Cardiac muscle cell (in vitro differentiated cells and primary cell): ENCODE measurements at regions not wholly inside any gene's neighbourhood (a gene's known extent, or its start where the extent isn't known, plus 50 kb on each side); places are given as distances from the start of the nearest gene placed in this dataset.

ENCODE experiments used
- DNase-seq, 2 donors: peaks; one replicate each; pipeline versions ENCODE4 v3.0.0 to v3.0.0-alpha.2; 2010 to 2017; ENCODE audit warnings: low read depth in 1 of 2, low spot score in 1 of 2
- H3K27ac ChIP-seq: fragments of 200-600 bp; sonication (generic); 2 replicates; pipeline ENCODE4 v1.5.1; 2016
- H3K27me3 ChIP-seq: fragments of 200-600 bp; sonication (generic); 2 replicates; pipeline ENCODE4 v1.6.0; 2016; ENCODE audit warnings: control low read depth
- H3K36me3 ChIP-seq: fragments of 200-600 bp; sonication (generic); 2 replicates; pipeline ENCODE4 v1.5.1; 2016; ENCODE audit warnings: control low read depth
- H3K4me1 ChIP-seq: fragments of 200-600 bp; sonication (generic); 2 replicates; pipeline ENCODE4 v1.8.1; 2017; ENCODE audit warnings: low read depth, mild to moderate bottlenecking, mixed run types
- H3K4me3 ChIP-seq: fragments of 200-600 bp; sonication (generic); 2 replicates; pipeline ENCODE4 v1.5.1; 2016; ENCODE audit warnings: mild to moderate bottlenecking
- H3K9me3 ChIP-seq: fragments of 200-600 bp; sonication (generic); 2 replicates; pipeline ENCODE4 v1.5.1; 2017; ENCODE audit warnings: low read depth, mild to moderate bottlenecking, control low read depth
- TF ChIP-seq, protein P1 (sequence below): IDR thresholded peaks from 2 replicates; pipeline ENCODE4 v1.5.1; 2012; ENCODE audit warnings: low read depth, mild to moderate bottlenecking, low read length

DNA sequence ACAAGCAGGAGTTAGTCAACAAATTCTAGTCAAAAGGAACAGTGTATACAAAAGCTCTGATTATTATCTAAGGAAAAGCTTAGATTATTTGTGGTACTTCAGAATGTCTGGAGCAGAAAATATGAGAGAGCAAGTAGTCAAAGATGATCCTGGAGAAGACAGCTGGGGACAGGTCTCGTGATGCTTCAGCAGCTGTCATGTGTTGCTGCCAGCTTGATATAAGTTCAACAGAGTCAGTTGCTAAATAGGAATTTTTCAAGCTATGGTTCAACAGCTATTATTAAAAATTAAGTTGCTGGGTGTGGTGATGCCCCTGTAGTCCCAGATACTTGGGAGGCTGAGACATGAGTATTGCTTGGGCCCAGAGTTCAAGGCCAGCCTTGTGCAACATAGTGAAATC is 240.0 kb upstream of the RHOBTB1 start:
- Histone ChIP-seq H3K36me3 (no peaks in the 10 kb centered on the region), H3K27me3 (no peaks in the 10 kb centered on the region), H3K9me3 (no peaks in the 10 kb centered on the region), H3K4me1 (no peaks in the 10 kb centered on the region), H3K27ac (no peak overlapping the region), H3K4me3 (no peak overlapping the region)
- no peak for DNase-seq
- TF ChIP-seq, protein P1, sequence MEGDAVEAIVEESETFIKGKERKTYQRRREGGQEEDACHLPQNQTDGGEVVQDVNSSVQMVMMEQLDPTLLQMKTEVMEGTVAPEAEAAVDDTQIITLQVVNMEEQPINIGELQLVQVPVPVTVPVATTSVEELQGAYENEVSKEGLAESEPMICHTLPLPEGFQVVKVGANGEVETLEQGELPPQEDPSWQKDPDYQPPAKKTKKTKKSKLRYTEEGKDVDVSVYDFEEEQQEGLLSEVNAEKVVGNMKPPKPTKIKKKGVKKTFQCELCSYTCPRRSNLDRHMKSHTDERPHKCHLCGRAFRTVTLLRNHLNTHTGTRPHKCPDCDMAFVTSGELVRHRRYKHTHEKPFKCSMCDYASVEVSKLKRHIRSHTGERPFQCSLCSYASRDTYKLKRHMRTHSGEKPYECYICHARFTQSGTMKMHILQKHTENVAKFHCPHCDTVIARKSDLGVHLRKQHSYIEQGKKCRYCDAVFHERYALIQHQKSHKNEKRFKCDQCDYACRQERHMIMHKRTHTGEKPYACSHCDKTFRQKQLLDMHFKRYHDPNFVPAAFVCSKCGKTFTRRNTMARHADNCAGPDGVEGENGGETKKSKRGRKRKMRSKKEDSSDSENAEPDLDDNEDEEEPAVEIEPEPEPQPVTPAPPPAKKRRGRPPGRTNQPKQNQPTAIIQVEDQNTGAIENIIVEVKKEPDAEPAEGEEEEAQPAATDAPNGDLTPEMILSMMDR, result no peak

DNA sequence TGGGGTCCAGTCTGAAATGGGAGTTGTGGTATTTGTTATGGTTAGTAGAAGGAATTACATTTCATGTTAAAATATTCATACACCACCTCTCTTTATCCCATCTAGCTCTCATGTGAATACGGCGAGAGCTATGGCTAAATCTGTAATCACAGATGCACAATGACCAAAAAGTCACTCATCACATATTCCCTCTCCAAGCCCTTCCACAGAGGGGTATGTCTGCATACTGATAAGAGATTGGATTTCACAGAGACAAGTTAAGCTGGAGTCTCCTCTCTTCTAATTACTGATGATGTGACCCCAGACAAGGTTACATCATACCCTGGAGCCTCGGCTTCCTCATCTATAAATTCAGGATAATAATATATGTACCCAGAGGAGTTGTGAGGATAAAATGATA is 237.8 kb upstream of the RHOBTB1 start:
- H3K4me3 ChIP-seq, result no peak overlapping the region
- H3K27me3 ChIP-seq, result no peaks in the 10 kb centered on the region
- no peaks in the 10 kb centered on the region for H3K36me3 ChIP-seq
- TF ChIP-seq, protein P1, result no peak
- no peaks in the 10 kb centered on the region for H3K9me3 ChIP-seq
- DNase-seq, result no peak
- H3K4me1 ChIP-seq, result no peaks in the 10 kb centered on the region
- no peak overlapping the region for H3K27ac ChIP-seq

DNA sequence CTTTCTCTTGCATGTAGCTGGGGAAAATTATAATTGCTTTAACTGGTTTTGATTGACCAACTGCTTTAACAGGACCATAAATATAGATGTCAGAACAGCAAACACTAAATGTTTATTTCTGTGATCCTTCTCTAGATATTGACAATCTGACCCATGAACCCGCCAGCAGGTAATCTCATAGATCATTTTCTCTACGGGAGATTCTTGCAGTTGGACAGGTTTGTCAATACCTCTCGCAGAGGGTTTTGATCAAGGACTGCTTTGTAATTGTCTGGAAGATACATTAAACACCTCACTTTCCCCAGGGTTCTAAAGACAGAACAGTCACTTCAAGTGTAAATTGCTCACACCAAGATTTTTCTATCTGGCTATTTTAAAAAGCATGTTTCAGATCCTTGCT is 235.8 kb upstream of the RHOBTB1 start:
- Histone ChIP-seq H3K4me1 (no peaks in the 10 kb centered on the region), H3K4me3 (no peak overlapping the region), H3K36me3 (no peaks in the 10 kb centered on the region), H3K9me3 (no peaks in the 10 kb centered on the region), H3K27ac (no peak overlapping the region), H3K27me3 (no peaks in the 10 kb centered on the region)
- DNase-seq, result no peak
- TF ChIP-seq, protein P1, result no peak

DNA sequence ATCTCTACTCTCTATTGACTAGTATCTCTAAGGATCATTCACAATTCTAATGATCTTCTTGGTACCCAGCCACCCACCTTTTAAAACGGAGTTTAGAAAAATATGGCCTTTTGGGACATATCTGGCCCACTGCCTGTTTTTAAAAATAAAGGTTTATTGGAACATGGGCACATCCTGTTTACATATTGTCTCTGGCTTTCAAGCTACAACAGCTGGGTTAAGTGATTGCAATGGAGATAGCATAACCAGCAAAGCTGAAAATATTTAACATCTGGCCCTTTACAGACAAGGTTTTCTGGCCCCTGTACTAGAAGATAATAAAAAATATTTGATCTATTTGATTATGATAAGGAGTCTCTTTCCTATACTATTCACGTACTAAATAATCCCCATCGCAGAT is 232.4 kb upstream of the RHOBTB1 start:
- no peak overlapping the region for H3K27ac ChIP-seq
- no peaks in the 10 kb centered on the region for H3K9me3 ChIP-seq
- H3K36me3 ChIP-seq, result no peaks in the 10 kb centered on the region
- TF ChIP-seq, protein P1, result no peak
- no peaks in the 10 kb centered on the region for H3K4me1 ChIP-seq
- DNase-seq, result no peak
- H3K27me3 ChIP-seq, result no peaks in the 10 kb centered on the region
- H3K4me3 ChIP-seq, result no peak overlapping the region

DNA sequence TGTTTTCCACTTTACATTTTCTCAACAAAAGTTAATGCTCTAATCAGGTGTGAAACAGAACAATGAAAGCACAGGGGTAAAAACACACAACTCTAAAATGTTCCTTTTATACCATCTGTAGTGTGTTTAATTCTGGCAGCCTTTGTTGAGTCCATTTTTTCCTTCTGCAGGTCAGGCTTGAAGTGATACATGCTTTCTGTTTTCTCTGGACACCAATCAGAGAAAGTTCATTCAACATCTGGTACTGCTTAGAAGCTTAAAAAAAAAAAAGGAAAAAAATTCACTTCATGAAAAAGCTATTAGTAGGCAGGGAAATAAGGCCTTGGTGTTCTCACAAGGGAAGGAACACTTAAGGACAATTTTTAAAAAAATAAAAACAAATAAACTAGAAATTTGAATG is 231.3 kb upstream of the RHOBTB1 start:
- no peaks in the 10 kb centered on the region for H3K27me3 ChIP-seq
- TF ChIP-seq, protein P1, result no peak
- no peaks in the 10 kb centered on the region for H3K9me3 ChIP-seq
- peak in 1 of 2 donors; percentile 21 for DNase-seq
- no peak overlapping the region for H3K27ac ChIP-seq
- no peaks in the 10 kb centered on the region for H3K4me1 ChIP-seq
- no peaks in the 10 kb centered on the region for H3K36me3 ChIP-seq
- no peak overlapping the region for H3K4me3 ChIP-seq

DNA sequence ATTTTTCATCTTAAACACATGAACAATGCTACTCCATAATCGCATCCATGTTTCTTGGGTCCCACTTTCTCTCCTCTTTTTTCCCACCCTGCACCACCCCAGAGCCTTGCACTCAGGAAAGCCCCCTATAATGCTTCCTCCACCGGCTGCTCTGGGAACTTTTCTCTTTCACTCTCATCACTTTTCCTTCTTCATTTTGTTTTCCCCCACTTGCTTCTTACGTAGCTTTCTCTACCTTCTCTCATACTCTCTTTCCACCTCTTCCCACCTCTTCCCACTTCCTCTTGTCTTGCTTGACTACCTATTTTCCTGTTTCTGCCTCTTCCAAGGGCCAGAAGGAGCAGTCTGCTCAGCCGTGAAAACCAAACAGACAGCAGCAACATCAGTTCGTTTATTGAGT is 229.5 kb upstream of the RHOBTB1 start:
- no peaks in the 10 kb centered on the region for H3K36me3 ChIP-seq
- DNase-seq, result no peak
- no peaks in the 10 kb centered on the region for H3K4me1 ChIP-seq
- H3K9me3 ChIP-seq, result no peaks in the 10 kb centered on the region
- no peaks in the 10 kb centered on the region for H3K27me3 ChIP-seq
- H3K27ac ChIP-seq, result no peak overlapping the region
- TF ChIP-seq, protein P1, result no peak
- H3K4me3 ChIP-seq, result no peak overlapping the region
